ENCODE measurements at regions not wholly inside any gene's neighbourhood (a gene's known extent, or its start where the extent isn't known, plus 50 kb on each side); places are given as distances from the start of the nearest gene placed in this dataset.

DNA sequence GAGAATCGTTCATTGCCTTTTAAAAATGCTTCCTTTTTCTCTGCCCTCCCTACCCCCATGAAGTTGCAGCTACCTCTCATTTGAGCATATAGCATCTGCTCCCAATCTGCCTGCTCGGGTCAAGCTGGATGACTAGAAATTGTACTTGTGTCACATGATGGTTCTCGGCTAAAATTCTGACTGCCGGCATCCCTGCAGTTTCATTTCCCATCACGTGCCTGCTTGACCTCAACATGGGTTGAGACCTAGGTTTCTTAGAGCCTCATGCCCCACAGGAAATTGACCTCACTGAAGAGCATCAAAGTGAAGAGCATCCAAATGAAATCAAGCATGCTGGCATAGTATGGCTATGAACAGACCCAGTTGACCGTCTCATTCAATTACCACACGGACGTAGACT, 581.6 kb upstream of the PSMD7 start:
- TF ChIP-seq CTCF (IDR thresholded peaks at IDR 0.05) (no peak), POLR2AphosphoS5 (IDR thresholded peaks at IDR 0.05) (no peak), EP300 (IDR thresholded peaks at IDR 0.05) (no peak)

Data from suprapubic skin (tissue), 4 donors.